Epithelial cell of proximal tubule (primary cell): ENCODE measurements at regions not wholly inside any gene's neighbourhood (a gene's known extent, or its start where the extent isn't known, plus 50 kb on each side); places are given as distances from the start of the nearest gene placed in this dataset.

Experiments used
- DNase-seq: peaks from one replicate; pipeline ENCODE4 v3.0.0-alpha.2; 2011; ENCODE audit warnings: low read depth
- H3K4me3 ChIP-seq: 2 replicates; pipeline ENCODE4 v1.5.1; 2011; ENCODE audit warnings: low read depth, mild to moderate bottlenecking, low read length
- TF ChIP-seq, protein P1 (sequence below): conservative IDR thresholded peaks from 2 replicates; pipeline ENCODE4 v1.5.1; 2012; ENCODE audit warnings: low read depth, mild to moderate bottlenecking, low read length

DNA sequence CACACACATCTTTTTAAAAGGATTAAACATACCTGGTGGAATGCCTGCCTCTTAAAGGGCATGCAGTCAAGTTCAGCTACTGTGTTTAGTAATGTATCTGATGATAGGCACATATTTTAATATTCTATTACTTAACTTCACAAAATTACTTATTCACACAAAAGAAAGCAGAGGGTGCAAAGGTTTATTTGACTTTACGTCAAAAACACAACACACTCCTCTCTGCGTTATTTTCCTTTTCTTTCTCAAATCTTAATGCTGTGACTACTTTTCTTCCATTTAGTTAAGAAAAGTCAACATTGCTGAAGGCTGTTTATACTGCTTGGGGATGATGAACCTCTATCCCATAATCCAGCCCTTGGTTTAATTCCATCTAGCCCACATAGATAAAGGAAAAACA lies 127.9 kb upstream of the ST6GAL2 start:
- H3K4me3 ChIP-seq, result no peak overlapping the region
- TF ChIP-seq, protein P1, sequence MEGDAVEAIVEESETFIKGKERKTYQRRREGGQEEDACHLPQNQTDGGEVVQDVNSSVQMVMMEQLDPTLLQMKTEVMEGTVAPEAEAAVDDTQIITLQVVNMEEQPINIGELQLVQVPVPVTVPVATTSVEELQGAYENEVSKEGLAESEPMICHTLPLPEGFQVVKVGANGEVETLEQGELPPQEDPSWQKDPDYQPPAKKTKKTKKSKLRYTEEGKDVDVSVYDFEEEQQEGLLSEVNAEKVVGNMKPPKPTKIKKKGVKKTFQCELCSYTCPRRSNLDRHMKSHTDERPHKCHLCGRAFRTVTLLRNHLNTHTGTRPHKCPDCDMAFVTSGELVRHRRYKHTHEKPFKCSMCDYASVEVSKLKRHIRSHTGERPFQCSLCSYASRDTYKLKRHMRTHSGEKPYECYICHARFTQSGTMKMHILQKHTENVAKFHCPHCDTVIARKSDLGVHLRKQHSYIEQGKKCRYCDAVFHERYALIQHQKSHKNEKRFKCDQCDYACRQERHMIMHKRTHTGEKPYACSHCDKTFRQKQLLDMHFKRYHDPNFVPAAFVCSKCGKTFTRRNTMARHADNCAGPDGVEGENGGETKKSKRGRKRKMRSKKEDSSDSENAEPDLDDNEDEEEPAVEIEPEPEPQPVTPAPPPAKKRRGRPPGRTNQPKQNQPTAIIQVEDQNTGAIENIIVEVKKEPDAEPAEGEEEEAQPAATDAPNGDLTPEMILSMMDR, result no peak
- DNase-seq, result no peak

DNA sequence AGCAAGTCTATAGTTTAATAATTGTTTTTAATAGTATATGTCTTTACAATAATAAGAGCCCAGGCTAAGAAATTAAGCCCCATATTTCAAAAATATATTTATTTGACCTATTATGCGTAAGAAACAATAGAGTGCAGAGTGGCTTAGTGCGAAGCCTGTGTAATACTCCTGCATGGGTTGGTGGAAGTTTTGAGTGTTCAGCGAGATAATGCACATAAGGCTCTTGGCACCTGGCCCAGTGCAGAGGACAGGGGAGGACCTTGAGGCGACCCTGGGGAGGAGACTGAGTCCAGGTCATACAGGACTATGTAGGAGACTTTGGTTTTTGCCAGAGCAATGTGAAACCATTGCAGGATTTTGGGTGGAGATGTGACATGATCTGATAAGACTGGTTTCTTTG lies 132.4 kb upstream of the ST6GAL2 start:
- H3K4me3 ChIP-seq, result no peak overlapping the region
- DNase-seq, result no peak
- TF ChIP-seq, protein P1, result no peak

DNA sequence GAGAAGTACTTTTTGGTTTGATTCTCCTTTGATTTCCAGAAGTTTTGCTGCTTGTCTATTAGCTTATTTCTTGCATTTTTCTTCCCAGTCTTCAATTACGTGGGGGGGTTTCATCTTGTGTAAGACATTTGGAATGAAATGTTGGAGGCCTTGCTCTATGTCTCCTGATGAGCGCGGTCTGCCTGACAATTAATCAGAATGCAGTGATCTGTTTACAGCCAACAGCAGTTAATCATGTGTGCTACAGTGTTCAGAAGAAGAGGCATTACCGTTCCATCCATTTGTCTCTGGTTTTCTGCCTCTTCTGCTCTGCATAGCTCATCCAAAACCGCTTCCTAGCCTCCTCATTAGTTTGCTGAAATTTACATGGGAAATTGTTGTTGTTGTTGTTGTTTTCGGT lies 134.4 kb upstream of the ST6GAL2 start:
- TF ChIP-seq, protein P1, result no peak
- H3K4me3 ChIP-seq, result no peak overlapping the region
- no peak for DNase-seq

DNA sequence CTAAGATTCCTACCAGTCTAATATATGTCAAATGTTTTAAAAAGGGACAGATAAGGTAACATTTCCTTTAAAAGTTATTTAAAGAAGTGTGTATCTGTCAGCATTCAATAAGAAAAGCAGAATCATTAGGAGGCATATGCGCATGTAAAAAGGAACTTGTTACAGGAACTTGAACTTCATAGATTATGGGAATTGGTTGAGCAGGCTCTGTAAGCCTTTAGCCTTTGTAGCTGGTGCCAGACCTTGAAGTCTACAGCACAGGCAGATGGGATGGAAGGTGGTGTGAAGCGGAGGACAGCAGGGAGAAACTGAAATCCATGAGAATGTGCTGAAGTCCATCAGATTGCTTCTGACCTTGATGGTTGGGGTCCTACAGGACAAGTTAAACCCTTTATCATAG lies 138.3 kb upstream of the ST6GAL2 start:
- no peak for DNase-seq
- TF ChIP-seq, protein P1, result no peak
- no peak overlapping the region for H3K4me3 ChIP-seq

DNA sequence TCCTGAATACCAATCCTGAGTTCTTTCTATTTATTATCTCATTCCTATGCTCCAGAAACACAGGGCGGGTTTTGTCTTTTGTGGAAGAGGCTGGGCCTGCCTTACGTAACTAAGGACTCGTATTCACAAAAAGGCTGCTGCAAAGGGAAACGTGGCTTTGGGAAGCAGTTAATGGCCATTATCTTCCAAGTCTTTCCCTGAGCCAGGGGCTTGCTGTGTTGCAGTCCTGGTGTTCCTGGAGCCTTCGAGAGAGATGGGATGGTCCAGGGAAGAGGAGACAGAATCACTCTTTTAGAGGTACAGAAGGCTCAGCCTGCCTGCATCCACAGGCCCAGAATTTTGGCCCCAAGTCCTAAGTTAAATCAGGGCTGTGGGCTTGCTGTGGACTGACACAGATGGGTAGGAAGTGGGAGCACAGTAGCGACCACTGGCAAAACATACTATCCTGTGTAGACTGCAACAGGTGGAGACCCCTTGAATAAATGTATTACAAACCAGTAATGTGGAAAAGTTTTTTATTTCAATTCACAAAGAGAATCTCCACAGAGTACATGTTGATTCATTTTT lies 139.4 kb upstream of the ST6GAL2 start:
- TF ChIP-seq, protein P1, result no peak
- H3K4me3 ChIP-seq, result no peak overlapping the region
- no peak for DNase-seq

DNA sequence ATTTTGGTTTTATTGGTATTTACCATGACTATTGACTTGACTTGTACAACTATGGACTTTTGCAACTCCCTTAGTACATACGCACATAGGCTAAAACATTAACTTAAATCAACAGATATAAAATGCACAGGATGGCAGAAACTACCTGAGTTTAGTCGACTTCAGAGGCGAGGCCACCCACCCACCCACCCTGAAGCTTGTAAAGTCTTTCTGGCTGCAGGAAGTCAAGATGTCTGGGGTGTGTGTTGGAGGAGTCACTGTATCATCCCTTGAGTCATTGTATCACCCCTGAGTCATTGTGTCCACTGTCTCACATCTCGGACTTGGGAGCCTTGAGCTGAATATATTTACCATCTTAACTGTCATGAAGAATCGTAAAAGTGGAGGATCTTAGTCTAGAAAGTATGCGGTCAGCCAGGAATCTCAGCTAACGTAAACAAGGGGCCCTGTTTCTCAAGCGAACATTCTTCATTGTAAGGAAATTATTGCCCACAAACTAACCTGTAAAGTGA lies 140.0 kb upstream of the ST6GAL2 start:
- no peak overlapping the region for H3K4me3 ChIP-seq
- TF ChIP-seq, protein P1, result no peak
- no peak for DNase-seq

DNA sequence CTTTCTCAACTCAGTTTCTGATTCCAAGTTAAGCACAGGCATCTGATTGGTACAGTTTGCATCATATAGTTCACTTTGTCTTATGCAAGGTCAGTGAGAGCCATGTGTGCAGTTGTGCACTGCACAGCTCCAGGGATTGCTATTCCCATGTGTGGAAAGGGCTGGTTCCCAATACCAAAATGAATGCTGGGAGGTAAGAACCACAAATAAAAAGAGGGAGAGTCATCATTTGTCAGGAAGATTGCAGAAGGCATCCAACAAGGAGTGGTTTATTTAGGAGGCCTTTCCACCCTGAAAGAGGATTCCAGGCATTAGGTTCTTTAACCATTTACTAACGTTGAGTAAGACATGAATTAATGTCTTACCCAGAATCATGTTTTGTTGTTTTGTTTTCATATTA lies 141.2 kb upstream of the ST6GAL2 start:
- DNase-seq, result no peak
- TF ChIP-seq, protein P1, result no peak
- no peak overlapping the region for H3K4me3 ChIP-seq
